ENCODE measurements at regions not wholly inside any gene's neighbourhood (a gene's known extent, or its start where the extent isn't known, plus 50 kb on each side); places are given as distances from the start of the nearest gene placed in this dataset.

- Histone ChIP-seq H3K27ac (ENCODE audit: low read depth in 1 of 2, low read length in 2 of 2) (no peak overlapping the region), H4K20me1 (ENCODE audit: insufficient read depth, low read length) (no peaks in the 10 kb centered on the region), H3K4me1 (ENCODE audit: control insufficient read depth in 1 of 2, insufficient read depth in 2 of 2, low read length in 2 of 2) (no peaks in the 10 kb centered on the region), H3K27me3 (ENCODE audit: control insufficient read depth in 2 of 2, insufficient read depth in 2 of 2, low read length in 2 of 2) (no peaks in the 10 kb centered on the region), H3K36me3 (replicated peaks in 1 of 2; ENCODE audit: control insufficient read depth in 1 of 2, insufficient read depth in 2 of 2, low read length in 2 of 2) (no peaks in the 10 kb centered on the region), H3K9me3 (replicated peaks in 1 of 2; ENCODE audit: control insufficient read depth in 1 of 2, insufficient read depth in 1 of 2, low read length in 2 of 2) (no peaks in the 10 kb centered on the region), H2AFZ (ENCODE audit: insufficient read depth, low read depth, low read length, poor library complexity, severe bottlenecking) (no peak overlapping the region), H3K4me3 (replicated peaks in 1 of 3; ENCODE audit: low read depth in 2 of 3, low read length in 3 of 3) (no peak overlapping the region), H3K4me2 (replicated peaks; ENCODE audit: extremely low read depth, low read length, poor library complexity, severe bottlenecking) (no peak overlapping the region), H3K9ac (ENCODE audit: insufficient read depth, low read length, poor library complexity, severe bottlenecking) (no peak overlapping the region), H3K79me2 (ENCODE audit: insufficient read depth, low read length) (no peaks in the 10 kb centered on the region)
- no peak overlapping the region for H3K27ac Mint-ChIP-seq
- H3K4me1 Mint-ChIP-seq: no peaks in the 10 kb centered on the region
- intact Hi-C loops (cut with micrococcal nuclease): no loop called here
- H3K36me3 Mint-ChIP-seq: no peaks in the 10 kb centered on the region
- H3K4me3 Mint-ChIP-seq: no peak overlapping the region
- no peak for TF ChIP-seq CTCF (IDR thresholded peaks at IDR 0.05)
- DNase-seq: no peak
- H3K9me3 Mint-ChIP-seq: no peaks in the 10 kb centered on the region
- peaks cover 0 to 1% (median 0%) of the 10 kb centered on the region in 3 donors for H3K27me3 Mint-ChIP-seq (ENCODE audit: low read depth in 3 of 3)
- 61% methylated on average over 4 of the region's 7 CpGs for WGBS (ENCODE audit: insufficient coverage)
Observed at GRCh38 chr2:163205589-163206254, 367.2 kb upstream of the KCNH7 start.

GRCh38 chr2:163200741-163201140, 362.2 kb upstream of the KCNH7 start:
- no peaks in the 10 kb centered on the region for H3K4me1 Mint-ChIP-seq
- Histone ChIP-seq H3K27ac (ENCODE audit: low read depth in 1 of 2, low read length in 2 of 2) (no peak overlapping the region), H3K79me2 (ENCODE audit: insufficient read depth, low read length) (no peaks in the 10 kb centered on the region), H3K4me2 (replicated peaks; ENCODE audit: extremely low read depth, low read length, poor library complexity, severe bottlenecking) (no peak overlapping the region), H3K4me1 (ENCODE audit: control insufficient read depth in 1 of 2, insufficient read depth in 2 of 2, low read length in 2 of 2) (no peaks in the 10 kb centered on the region), H2AFZ (ENCODE audit: insufficient read depth, low read depth, low read length, poor library complexity, severe bottlenecking) (no peak overlapping the region), H3K4me3 (replicated peaks in 1 of 3; ENCODE audit: low read depth in 2 of 3, low read length in 3 of 3) (no peak overlapping the region), H4K20me1 (ENCODE audit: insufficient read depth, low read length) (no peaks in the 10 kb centered on the region), H3K27me3 (ENCODE audit: control insufficient read depth in 2 of 2, insufficient read depth in 2 of 2, low read length in 2 of 2) (no peaks in the 10 kb centered on the region), H3K9ac (ENCODE audit: insufficient read depth, low read length, poor library complexity, severe bottlenecking) (no peak overlapping the region), H3K36me3 (replicated peaks in 1 of 2; ENCODE audit: control insufficient read depth in 1 of 2, insufficient read depth in 2 of 2, low read length in 2 of 2) (no peaks in the 10 kb centered on the region), H3K9me3 (replicated peaks in 1 of 2; ENCODE audit: control insufficient read depth in 1 of 2, insufficient read depth in 1 of 2, low read length in 2 of 2) (no peaks in the 10 kb centered on the region)
- peaks cover 0 to 1% (median 0%) of the 10 kb centered on the region in 3 donors for H3K27me3 Mint-ChIP-seq (ENCODE audit: low read depth in 3 of 3)
- DNase-seq: no peak
- no peak overlapping the region for H3K4me3 Mint-ChIP-seq
- H3K9me3 Mint-ChIP-seq: peaks cover 0 to 3% (median 0%) of the 10 kb centered on the region in 7 donors
- no peak overlapping the region for H3K27ac Mint-ChIP-seq
- no CpG with 5 or more reads among the region's 4 CpGs for WGBS (ENCODE audit: insufficient coverage)
- intact Hi-C loops (cut with micrococcal nuclease): no loop called here
- no peak for TF ChIP-seq CTCF (IDR thresholded peaks at IDR 0.05)
- no peaks in the 10 kb centered on the region for H3K36me3 Mint-ChIP-seq

All from CD14-positive monocyte (primary cell).